BE2C (cell line): ENCODE measurements at regions not wholly inside any gene's neighbourhood (a gene's known extent, or its start where the extent isn't known, plus 50 kb on each side); places are given as distances from the start of the nearest gene placed in this dataset.
"Not testable (repeated sequence)": the region's sequence is repeated elsewhere in the genome, so short reads cannot be mapped to it uniquely, and the experiment has no call there.

Source experiments
- DNase-seq: peaks from one replicate; pipeline ENCODE4 v3.0.0-alpha.2; 2020
- H3K27me3 ChIP-seq: fragments of 250-450 bp; sonication (Bioruptor Pico); 2 replicates; pipeline ENCODE4 v1.5.1; 2020; ENCODE audit warnings: mild to moderate bottlenecking
- H3K36me3 ChIP-seq: fragments of 250-450 bp; sonication (Bioruptor Pico); 2 replicates; pipeline ENCODE4 v1.5.1; 2020; ENCODE audit warnings: mild to moderate bottlenecking
- H3K4me1 ChIP-seq: fragments of 250-450 bp; sonication (Bioruptor Pico); 2 replicates; pipeline ENCODE4 v1.5.1; 2020
- H3K4me3 ChIP-seq: 2 replicates; pipeline ENCODE4 v1.5.1; 2011; ENCODE audit warnings: low read depth, low read length
- H3K9me3 ChIP-seq: fragments of 250-450 bp; sonication (Bioruptor Pico); 2 replicates; pipeline ENCODE4 v1.5.1; 2020
- CTCF ChIP-seq: IDR thresholded peaks from 2 replicates; pipeline ENCODE4 v1.5.1; 2012; ENCODE audit warnings: mild to moderate bottlenecking, low read depth, low read length

GRCh38 chr1:182304218-182304617 is 87.4 kb downstream of the GLUL start:
- DNase-seq, result no peak
- TF ChIP-seq CTCF, result no peak
- no peaks in the 10 kb centered on the region for H3K36me3 ChIP-seq

GRCh38 chr1:182303778-182304177 is 87.8 kb downstream of the GLUL start:
- DNase-seq, result no peak
- H3K36me3 ChIP-seq, result no peaks in the 10 kb centered on the region
- H3K9me3 ChIP-seq, result no peaks in the 10 kb centered on the region
- no peak overlapping the region for H3K4me3 ChIP-seq
- no peak for TF ChIP-seq CTCF
- H3K27me3 ChIP-seq, result no peaks in the 10 kb centered on the region
- H3K4me1 ChIP-seq, result no peaks in the 10 kb centered on the region

More at GRCh38 chr1:182304218-182304617, 87.4 kb downstream of the GLUL start:
- Histone ChIP-seq H3K4me3 (no peak overlapping the region), H3K27me3 (no peaks in the 10 kb centered on the region), H3K4me1 (no peaks in the 10 kb centered on the region), H3K9me3 (no peaks in the 10 kb centered on the region)

- TF ChIP-seq CTCF, result no peak
- DNase-seq, result no peak
These were observed 90.0 kb downstream of the GLUL start for GRCh38 chr1:182301467-182302198.

GRCh38 chr1:182301026-182301436 is 90.6 kb downstream of the GLUL start:
- no peak for TF ChIP-seq CTCF
- Histone ChIP-seq H3K9me3 (no peaks in the 10 kb centered on the region), H3K4me1 (no peaks in the 10 kb centered on the region), H3K36me3 (no peaks in the 10 kb centered on the region), H3K4me3 (no peak overlapping the region), H3K27me3 (no peaks in the 10 kb centered on the region)
- DNase-seq, result no peak

More at GRCh38 chr1:182301467-182302198, 90.0 kb downstream of the GLUL start:
- H3K27me3 ChIP-seq, result no peaks in the 10 kb centered on the region
- no peak overlapping the region for H3K4me3 ChIP-seq
- no peaks in the 10 kb centered on the region for H3K36me3 ChIP-seq
- H3K4me1 ChIP-seq, result no peaks in the 10 kb centered on the region
- H3K9me3 ChIP-seq, result no peaks in the 10 kb centered on the region

- Histone ChIP-seq H3K4me1 (no peaks in the 10 kb centered on the region), H3K27me3 (no peaks in the 10 kb centered on the region), H3K36me3 (no peaks in the 10 kb centered on the region), H3K9me3 (no peaks in the 10 kb centered on the region), H3K4me3 (no peak overlapping the region)
- no peak for DNase-seq
- no peak for TF ChIP-seq CTCF
These were observed 91.6 kb downstream of the GLUL start for GRCh38 chr1:182299728-182300616.

- DNase-seq, H3K36me3 ChIP-seq, H3K9me3 ChIP-seq, H3K4me1 ChIP-seq, H3K4me3 ChIP-seq, H3K27me3 ChIP-seq: not testable (repeated sequence)
These were observed 92.4 kb downstream of the GLUL start for GRCh38 chr1:182299054-182299727.
